Endodermal cell (in vitro differentiated cells): ENCODE measurements at regions not wholly inside any gene's neighbourhood (a gene's known extent, or its start where the extent isn't known, plus 50 kb on each side); places are given as distances from the start of the nearest gene placed in this dataset.

Source experiments
- DNase-seq: peaks from one replicate; pipeline ENCODE4 v3.0.0-alpha.2; 2017
- H3K27ac ChIP-seq: 2 replicates; pipeline ENCODE4 v1.5.1; 2013; ENCODE audit warnings: mild to moderate bottlenecking, low read depth, low read length, moderate library complexity
- H3K27me3 ChIP-seq: 2 replicates; pipeline ENCODE4 v1.6.1; 2013; ENCODE audit warnings: mild to moderate bottlenecking, low read length, moderate library complexity; ENCODE audit not compliant: insufficient read depth, control insufficient read depth, poor library complexity, severe bottlenecking
- H3K36me3 ChIP-seq: 2 replicates; pipeline ENCODE4 v1.7.0; 2013; ENCODE audit warnings: mild to moderate bottlenecking, low read length, moderate library complexity; ENCODE audit not compliant: control insufficient read depth, insufficient read depth
- H3K4me1 ChIP-seq: one replicate; pipeline ENCODE4 v1.7.0; 2013; ENCODE audit warnings: low read length; ENCODE audit not compliant: control insufficient read depth, insufficient read depth
- H3K4me3 ChIP-seq: 2 replicates; pipeline ENCODE4 v1.5.1; 2013; ENCODE audit warnings: mild to moderate bottlenecking, low read length, moderate library complexity
- H3K9ac ChIP-seq: 2 replicates; pipeline ENCODE4 v1.6.1; 2013; ENCODE audit warnings: mild to moderate bottlenecking, low read length, moderate library complexity; ENCODE audit not compliant: poor library complexity, severe bottlenecking; ENCODE audit errors: extremely low read depth
- H3K9me3 ChIP-seq: 2 replicates; pipeline ENCODE4 v1.6.1; 2013; ENCODE audit warnings: mild to moderate bottlenecking, low read length, moderate library complexity; ENCODE audit not compliant: control insufficient read depth
- H3K27ac Mint-ChIP-seq: 2 replicates; pipeline ENCODE4 v1.8.0; 2020; ENCODE audit warnings: mixed read lengths
- H3K27me3 Mint-ChIP-seq: 2 replicates; pipeline ENCODE4 v1.8.0; 2021; ENCODE audit warnings: mild to moderate bottlenecking, mixed read lengths; ENCODE audit not compliant: insufficient read depth
- H3K36me3 Mint-ChIP-seq: 2 replicates; pipeline ENCODE4 v1.8.0; 2020; ENCODE audit warnings: low read depth, mixed read lengths
- H3K4me1 Mint-ChIP-seq: 2 replicates; pipeline ENCODE4 v1.8.0; 2020; ENCODE audit warnings: mixed read lengths
- H3K4me3 Mint-ChIP-seq: 2 replicates; pipeline ENCODE4 v1.8.0; 2020; ENCODE audit warnings: mild to moderate bottlenecking, moderate library complexity, mixed read lengths
- H3K9me3 Mint-ChIP-seq: 2 replicates; pipeline ENCODE4 v1.8.0; 2020; ENCODE audit warnings: mild to moderate bottlenecking, mixed read lengths
- WGBS, 2 experiments: methylation state at CpG; one replicate each; pipeline versions ENCODE4 v1.1.5 to v1.1.7; 2013; ENCODE audit warnings: missing lambda C conversion rate in 2 of 2, mixed read lengths in 1 of 2; ENCODE audit not compliant: insufficient coverage in 1 of 2, insufficient read length in 1 of 2; 5-methylcytosine and 5-hydroxymethylcytosine counted together
- TF ChIP-seq, protein P1 (sequence below): fragments of 200-600 bp; sonication (generic); conservative IDR thresholded peaks from 2 replicates; pipeline ENCODE4 v1.5.0; 2021; ENCODE audit warnings: antibody characterized with exemption, mild to moderate bottlenecking

DNA sequence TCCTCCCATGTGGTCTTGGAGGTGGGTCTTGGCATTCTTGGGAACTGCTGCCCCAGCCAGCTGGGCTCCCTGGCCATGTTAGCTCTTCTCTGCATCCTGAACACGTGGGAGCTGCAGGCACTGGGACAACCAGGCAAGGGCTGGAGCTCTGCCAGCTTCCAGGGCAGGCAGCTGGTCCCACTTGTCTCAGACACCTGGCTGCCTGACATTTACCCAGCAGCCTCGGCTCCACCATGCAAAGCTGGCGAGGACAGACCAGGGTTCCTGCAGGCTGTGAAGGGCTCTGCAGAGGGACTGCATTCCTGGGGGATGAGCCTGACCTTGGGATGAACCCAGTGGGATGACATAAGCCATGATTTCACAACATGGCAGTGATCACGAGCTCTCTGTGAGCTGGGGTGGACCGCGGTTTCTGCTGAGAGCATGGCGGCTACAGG lies 99.0 kb upstream of the TSHZ3 start:
- no peaks in the 10 kb centered on the region for H3K27me3 ChIP-seq
- Mint-ChIP-seq H3K4me1 (no peaks in the 10 kb centered on the region), H3K9me3 (peaks cover 17% of the 10 kb centered on the region), H3K27me3 (no peaks in the 10 kb centered on the region), H3K4me3 (no peak overlapping the region), H3K36me3 (no peaks in the 10 kb centered on the region), H3K27ac (no peak overlapping the region)
- peaks cover 7% of the 10 kb centered on the region for H3K9me3 ChIP-seq
- H3K9ac ChIP-seq: no peak overlapping the region
- H3K36me3 ChIP-seq: no peaks in the 10 kb centered on the region
- no peak overlapping the region for H3K4me3 ChIP-seq
- no peaks in the 10 kb centered on the region for H3K4me1 ChIP-seq
- DNase-seq: no peak
- 89 to 95% methylated on average over 7 of the region's 7 CpGs for WGBS, 2 experiments
- TF ChIP-seq, protein P1, sequence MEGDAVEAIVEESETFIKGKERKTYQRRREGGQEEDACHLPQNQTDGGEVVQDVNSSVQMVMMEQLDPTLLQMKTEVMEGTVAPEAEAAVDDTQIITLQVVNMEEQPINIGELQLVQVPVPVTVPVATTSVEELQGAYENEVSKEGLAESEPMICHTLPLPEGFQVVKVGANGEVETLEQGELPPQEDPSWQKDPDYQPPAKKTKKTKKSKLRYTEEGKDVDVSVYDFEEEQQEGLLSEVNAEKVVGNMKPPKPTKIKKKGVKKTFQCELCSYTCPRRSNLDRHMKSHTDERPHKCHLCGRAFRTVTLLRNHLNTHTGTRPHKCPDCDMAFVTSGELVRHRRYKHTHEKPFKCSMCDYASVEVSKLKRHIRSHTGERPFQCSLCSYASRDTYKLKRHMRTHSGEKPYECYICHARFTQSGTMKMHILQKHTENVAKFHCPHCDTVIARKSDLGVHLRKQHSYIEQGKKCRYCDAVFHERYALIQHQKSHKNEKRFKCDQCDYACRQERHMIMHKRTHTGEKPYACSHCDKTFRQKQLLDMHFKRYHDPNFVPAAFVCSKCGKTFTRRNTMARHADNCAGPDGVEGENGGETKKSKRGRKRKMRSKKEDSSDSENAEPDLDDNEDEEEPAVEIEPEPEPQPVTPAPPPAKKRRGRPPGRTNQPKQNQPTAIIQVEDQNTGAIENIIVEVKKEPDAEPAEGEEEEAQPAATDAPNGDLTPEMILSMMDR: no peak
- no peak overlapping the region for H3K27ac ChIP-seq

DNA sequence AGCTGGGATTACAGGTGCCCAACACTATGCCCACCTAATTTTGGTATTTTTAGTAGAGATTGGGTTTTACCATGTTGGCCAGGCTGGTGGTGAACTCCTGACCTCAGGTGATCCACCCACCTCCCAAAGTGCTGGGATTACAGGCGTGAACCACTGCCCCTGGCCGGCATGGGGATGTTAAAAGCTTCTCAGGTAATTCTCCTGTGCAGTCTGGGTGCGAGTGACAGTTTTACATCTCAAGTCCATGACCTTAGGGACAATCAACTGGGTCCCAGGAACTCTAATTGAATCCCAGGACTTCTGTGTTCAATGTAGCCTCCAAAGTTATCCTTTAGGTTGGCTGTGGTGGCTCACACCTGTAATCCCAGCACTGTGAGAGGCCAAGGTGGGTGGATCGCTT lies 100.1 kb upstream of the TSHZ3 start:
- DNase-seq: no peak
- WGBS, 2 experiments: 93 to 96% methylated on average over 3 to 4 of the region's 4 CpGs
- H3K4me1 Mint-ChIP-seq: no peaks in the 10 kb centered on the region
- TF ChIP-seq, protein P1: no peak
- Histone ChIP-seq H3K27me3 (no peaks in the 10 kb centered on the region), H3K4me3 (no peak overlapping the region), H3K9ac (no peak overlapping the region), H3K36me3 (no peaks in the 10 kb centered on the region), H3K4me1 (no peaks in the 10 kb centered on the region), H3K9me3 (peaks cover 7% of the 10 kb centered on the region), H3K27ac (no peak overlapping the region)
- H3K27me3 Mint-ChIP-seq: no peaks in the 10 kb centered on the region
- no peak overlapping the region for H3K4me3 Mint-ChIP-seq
- no peaks in the 10 kb centered on the region for H3K36me3 Mint-ChIP-seq
- H3K27ac Mint-ChIP-seq: no peak overlapping the region
- peaks cover 13% of the 10 kb centered on the region for H3K9me3 Mint-ChIP-seq

DNA sequence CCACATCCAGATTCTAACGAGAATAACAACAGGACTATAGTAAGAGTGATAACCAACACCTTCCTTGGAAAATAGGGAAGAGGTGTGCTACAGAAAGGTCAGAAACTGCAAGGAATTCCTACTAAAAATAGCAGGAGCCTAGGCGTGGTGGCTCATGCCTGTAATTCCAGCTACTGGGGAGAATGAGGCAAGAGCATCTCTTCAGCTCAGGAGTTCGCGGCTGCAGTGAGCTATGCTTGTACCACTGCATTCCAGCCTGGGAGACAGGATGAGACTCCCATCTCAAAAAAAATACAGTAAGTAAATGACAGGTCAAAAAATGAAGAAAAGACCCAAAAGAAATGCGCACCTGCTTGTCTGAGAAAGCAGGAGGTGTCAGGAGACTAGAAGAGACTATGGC lies 101.5 kb upstream of the TSHZ3 start:
- 92 to 100% methylated on average over 2 to 5 of the region's 5 CpGs for WGBS, 2 experiments
- no peaks in the 10 kb centered on the region for H3K4me1 Mint-ChIP-seq

More for the DNA sequence above, 101.5 kb upstream of the TSHZ3 start:
- Histone ChIP-seq H3K27ac (no peak overlapping the region), H3K36me3 (no peaks in the 10 kb centered on the region), H3K27me3 (no peaks in the 10 kb centered on the region), H3K4me1 (no peaks in the 10 kb centered on the region), H3K4me3 (no peak overlapping the region), H3K9me3 (peaks cover 1% of the 10 kb centered on the region), H3K9ac (no peak overlapping the region)
- no peak for DNase-seq
- Mint-ChIP-seq H3K4me3 (no peak overlapping the region), H3K36me3 (no peaks in the 10 kb centered on the region), H3K9me3 (peaks cover under 1% of the 10 kb centered on the region), H3K27me3 (no peaks in the 10 kb centered on the region), H3K27ac (no peak overlapping the region)
- TF ChIP-seq, protein P1: no peak
